ENCODE measurements at regions not wholly inside any gene's neighbourhood (a gene's known extent, or its start where the extent isn't known, plus 50 kb on each side); places are given as distances from the start of the nearest gene placed in this dataset.
"Not testable (repeated sequence)": the region's sequence is repeated elsewhere in the genome, so short reads cannot be mapped to it uniquely, and the experiment has no call there.

DNA sequence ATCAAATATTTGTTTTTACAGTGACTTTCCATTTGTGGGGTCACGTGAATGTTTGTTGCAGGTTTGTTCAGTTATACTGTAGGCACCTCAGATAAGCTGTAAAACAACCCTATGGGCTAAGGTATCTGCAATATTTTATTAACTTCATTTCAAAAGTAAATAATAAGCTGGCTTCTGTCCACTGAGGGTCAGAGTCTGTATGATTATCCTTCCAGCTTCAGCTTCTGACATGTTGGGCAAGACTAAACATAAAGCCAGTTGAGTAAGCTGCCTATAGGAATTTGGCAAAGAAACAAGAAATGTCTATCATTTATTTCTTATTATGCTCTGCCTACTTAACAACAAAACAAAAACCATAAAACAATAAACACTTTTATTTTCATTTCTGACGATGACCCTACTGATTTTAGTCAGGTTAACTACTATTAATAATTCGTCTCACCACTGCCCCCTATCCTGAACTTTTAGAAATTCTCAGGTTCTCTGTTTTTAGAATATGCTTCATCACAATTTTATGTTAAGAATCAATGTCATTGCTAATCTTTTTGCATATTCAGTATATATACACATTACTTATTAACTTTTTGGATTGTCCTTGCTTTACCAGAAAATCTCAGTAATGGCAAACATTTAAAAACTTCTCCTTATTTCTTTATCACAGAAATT lies 413.6 kb upstream of the ADAMTSL1 start:
- peak in 1 of 2 donors; percentile 3 for DNase-seq (ENCODE audit: low read depth in 2 of 2)
- H3K4me3 ChIP-seq (replicated peaks in 1 of 2; ENCODE audit: low read depth in 2 of 2, low read length in 2 of 2): no peak overlapping the region
- TF ChIP-seq, protein P1, sequence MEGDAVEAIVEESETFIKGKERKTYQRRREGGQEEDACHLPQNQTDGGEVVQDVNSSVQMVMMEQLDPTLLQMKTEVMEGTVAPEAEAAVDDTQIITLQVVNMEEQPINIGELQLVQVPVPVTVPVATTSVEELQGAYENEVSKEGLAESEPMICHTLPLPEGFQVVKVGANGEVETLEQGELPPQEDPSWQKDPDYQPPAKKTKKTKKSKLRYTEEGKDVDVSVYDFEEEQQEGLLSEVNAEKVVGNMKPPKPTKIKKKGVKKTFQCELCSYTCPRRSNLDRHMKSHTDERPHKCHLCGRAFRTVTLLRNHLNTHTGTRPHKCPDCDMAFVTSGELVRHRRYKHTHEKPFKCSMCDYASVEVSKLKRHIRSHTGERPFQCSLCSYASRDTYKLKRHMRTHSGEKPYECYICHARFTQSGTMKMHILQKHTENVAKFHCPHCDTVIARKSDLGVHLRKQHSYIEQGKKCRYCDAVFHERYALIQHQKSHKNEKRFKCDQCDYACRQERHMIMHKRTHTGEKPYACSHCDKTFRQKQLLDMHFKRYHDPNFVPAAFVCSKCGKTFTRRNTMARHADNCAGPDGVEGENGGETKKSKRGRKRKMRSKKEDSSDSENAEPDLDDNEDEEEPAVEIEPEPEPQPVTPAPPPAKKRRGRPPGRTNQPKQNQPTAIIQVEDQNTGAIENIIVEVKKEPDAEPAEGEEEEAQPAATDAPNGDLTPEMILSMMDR (IDR thresholded peaks at IDR 0.05; ENCODE audit: low read depth, low read length): peak; percentile 7

DNA sequence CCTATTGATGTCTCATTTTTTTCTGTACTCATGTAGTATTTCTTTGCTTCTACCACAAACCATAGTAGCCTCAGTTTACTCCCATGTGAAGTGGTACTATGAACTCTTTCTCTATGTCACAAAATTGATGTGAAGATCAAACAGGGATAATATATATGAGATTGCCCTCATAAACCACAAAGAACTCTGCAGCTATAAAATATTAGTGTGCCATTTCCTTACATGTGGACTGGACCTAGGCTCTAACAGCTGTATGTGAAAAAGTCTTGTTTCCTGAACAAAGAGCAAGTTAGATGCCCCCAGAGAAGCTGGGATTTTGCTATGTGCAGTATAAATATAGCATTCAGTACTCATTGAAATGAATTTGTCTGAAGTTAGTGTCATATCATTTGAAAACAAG lies 412.6 kb upstream of the ADAMTSL1 start:
- no peak for DNase-seq (ENCODE audit: low read depth in 2 of 2)
- TF ChIP-seq, protein P1 (IDR thresholded peaks at IDR 0.05; ENCODE audit: low read depth, low read length): no peak
- no peak overlapping the region for H3K4me3 ChIP-seq (replicated peaks in 1 of 2; ENCODE audit: low read depth in 2 of 2, low read length in 2 of 2)

DNA sequence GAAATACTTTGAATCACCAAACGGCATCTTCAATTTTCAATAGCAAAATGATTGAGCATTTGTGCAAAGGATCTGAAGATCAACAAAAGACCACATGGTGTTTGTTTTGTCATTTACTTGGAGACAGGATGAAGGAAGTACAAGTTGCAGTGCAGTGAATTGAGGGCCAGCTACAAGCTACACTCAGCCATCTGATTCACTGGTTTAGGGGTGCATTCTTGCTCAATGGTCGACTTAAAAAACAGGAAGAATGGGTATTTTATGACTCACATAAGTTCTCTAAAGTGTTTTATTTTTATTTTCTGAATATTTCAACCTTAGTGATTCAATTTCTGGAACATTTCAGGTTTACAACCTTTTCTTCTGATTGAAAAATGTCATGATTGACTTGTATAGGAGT lies 412.1 kb upstream of the ADAMTSL1 start:
- TF ChIP-seq, protein P1 (IDR thresholded peaks at IDR 0.05; ENCODE audit: low read depth, low read length): no peak
- H3K4me3 ChIP-seq (replicated peaks in 1 of 2; ENCODE audit: low read depth in 2 of 2, low read length in 2 of 2): no peak overlapping the region
- DNase-seq (ENCODE audit: low read depth in 2 of 2): peak in 1 of 2 donors; percentile 39

DNA sequence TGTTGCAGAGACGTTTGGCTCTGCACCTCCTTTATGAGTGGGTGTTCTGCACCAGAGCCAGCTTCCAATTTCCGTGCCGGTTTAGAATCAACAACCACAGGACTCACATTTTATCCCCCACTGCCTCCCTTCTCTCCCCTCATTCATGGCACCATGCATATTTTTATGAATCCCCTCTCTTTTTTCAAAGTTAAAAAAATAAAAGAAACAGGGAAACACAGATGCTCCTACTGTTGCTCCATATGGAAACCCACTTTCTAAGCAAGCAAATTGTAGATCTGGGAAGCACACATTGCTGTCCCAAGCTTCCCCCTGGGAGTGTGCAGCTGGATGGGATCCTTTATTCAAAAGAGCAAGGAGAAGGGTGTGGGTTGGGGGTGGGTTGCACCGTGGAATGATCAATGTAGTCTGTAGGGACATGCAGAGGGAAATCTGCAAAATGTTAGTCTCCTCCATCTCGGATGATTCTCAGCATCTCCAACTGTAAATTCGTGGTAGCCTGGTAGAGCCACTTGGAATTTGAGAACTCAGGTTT lies 410.0 kb upstream of the ADAMTSL1 start:
- TF ChIP-seq, protein P1 (IDR thresholded peaks at IDR 0.05; ENCODE audit: low read depth, low read length): no peak
- no peak for DNase-seq (ENCODE audit: low read depth in 2 of 2)
- H3K4me3 ChIP-seq (replicated peaks in 1 of 2; ENCODE audit: low read depth in 2 of 2, low read length in 2 of 2): no peak overlapping the region

DNA sequence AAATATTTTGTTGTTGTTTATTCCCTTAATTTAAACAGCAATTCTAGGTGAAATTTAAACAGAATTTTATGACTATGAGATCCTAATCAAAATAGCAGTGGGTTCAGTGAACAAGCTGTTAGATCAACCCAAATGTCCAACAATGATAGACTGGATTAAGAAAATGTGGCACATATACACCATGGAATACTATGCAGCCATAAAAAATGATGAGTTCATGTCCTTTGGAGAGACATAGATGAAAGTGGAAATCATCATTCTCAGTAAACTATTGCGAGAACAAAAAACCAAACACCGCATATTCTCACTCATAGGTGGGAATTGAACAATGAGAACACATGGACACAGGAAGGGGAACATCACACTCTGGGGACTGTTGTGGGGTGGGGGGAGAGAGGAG lies 407.3 kb upstream of the ADAMTSL1 start:
- H3K4me3 ChIP-seq (replicated peaks in 1 of 2; ENCODE audit: low read depth in 2 of 2, low read length in 2 of 2); DNase-seq (ENCODE audit: low read depth in 2 of 2): not testable (repeated sequence)

DNA sequence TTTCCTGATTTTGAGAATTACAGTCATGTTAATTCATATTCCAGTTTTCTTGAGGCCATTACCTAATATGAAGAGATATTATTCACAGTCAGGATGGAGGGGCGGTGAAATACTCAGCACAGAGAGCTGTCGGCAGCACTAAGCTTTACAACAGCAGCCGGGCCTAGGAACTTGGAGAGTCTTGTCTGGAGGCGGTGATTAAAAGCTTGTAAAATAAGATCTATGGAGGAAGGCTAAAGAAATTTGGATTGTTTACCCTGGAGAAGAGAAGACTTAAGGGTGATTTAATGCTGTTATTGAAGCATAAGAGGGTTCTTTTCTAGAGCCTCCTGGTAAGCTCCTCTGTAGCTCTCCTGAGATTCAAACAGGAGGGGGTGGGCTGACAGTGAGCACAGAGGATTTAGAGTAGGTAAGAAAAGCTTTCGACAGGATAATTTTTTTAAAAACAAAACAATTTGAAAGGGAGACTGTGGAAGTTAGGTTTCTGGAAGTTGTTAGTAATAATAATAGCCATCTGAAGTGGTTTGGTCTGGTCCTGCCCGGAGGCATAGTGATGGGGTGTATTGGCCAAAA lies 406.3 kb upstream of the ADAMTSL1 start:
- DNase-seq (ENCODE audit: low read depth in 2 of 2): no peak
- no peak overlapping the region for H3K4me3 ChIP-seq (replicated peaks in 1 of 2; ENCODE audit: low read depth in 2 of 2, low read length in 2 of 2)
- TF ChIP-seq, protein P1 (IDR thresholded peaks at IDR 0.05; ENCODE audit: low read depth, low read length): no peak

DNA sequence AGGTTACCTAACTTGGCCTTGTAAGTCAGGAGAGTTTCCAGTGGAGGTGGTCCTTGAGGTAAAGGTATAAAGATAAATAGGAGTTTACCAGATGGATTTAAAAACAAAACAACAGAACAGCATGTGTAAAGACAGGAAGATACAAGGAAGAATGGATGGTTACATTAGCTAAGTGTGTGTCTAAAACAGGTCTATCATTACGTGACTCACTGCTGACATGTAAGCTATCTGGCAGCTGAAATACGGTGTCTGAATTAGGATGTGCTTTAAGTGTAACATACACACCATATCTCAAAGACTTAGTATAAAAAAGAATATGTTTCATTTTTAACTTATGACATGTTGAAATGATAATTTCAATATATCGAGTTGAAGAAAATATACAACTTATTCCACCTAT lies 405.1 kb upstream of the ADAMTSL1 start:
- TF ChIP-seq, protein P1 (IDR thresholded peaks at IDR 0.05; ENCODE audit: low read depth, low read length): no peak
- DNase-seq (ENCODE audit: low read depth in 2 of 2): peak in 1 of 2 donors; percentile 3

More for the DNA sequence above, 405.1 kb upstream of the ADAMTSL1 start:
- no peak overlapping the region for H3K4me3 ChIP-seq (replicated peaks in 1 of 2; ENCODE audit: low read depth in 2 of 2, low read length in 2 of 2)
